CD4-positive, alpha-beta T cell (primary cell): ENCODE measurements at regions not wholly inside any gene's neighbourhood (a gene's known extent, or its start where the extent isn't known, plus 50 kb on each side); places are given as distances from the start of the nearest gene placed in this dataset.

Source experiments
- ATAC-seq: fragments of 200-7000 bp; cut with Tn5 transposase; one replicate; pipeline ENCODE4 v1.10.0; 2022; ENCODE audit warnings: mild to moderate bottlenecking; ENCODE audit not compliant: poor library complexity
- CTCF ChIA-PET: fragments of 350-600 bp; sonication (Branson Sonifier 250); formaldehyde crosslinking; loops from one replicate; lab custom pipeline; 2021; ENCODE audit warnings: antibody characterized with exemption, inconsistent platforms; lab: Charles Lee
- POLR2A ChIA-PET: fragments of 350-600 bp; sonication (Branson Sonifier 250); formaldehyde crosslinking; loops from one replicate; lab custom pipeline; 2021; ENCODE audit warnings: antibody characterized with exemption, inconsistent platforms; lab: Charles Lee
- DNase-seq, 14 experiments: peaks; one replicate each; pipeline ENCODE4 v3.0.0-alpha.2; 2013 to 2020; ENCODE audit warnings: mixed read lengths in 2 of 14
- H3K27ac ChIP-seq, 2 donors: one replicate each; pipeline versions ENCODE4 v1.5.1 to v1.7.0; 2013; ENCODE audit warnings: low read length in 2 of 2, low read depth in 1 of 2, mild to moderate bottlenecking in 1 of 2
- H3K27me3 ChIP-seq, 2 experiments: 1 replicate in 1 of 2; 2 replicates in 1 of 2; pipeline versions ENCODE4 v1.6.1 to v1.7.0; 2013; ENCODE audit warnings: low read length in 2 of 2, control low read depth in 1 of 2, mild to moderate bottlenecking in 1 of 2, moderate library complexity in 1 of 2; ENCODE audit not compliant: insufficient read depth in 2 of 2, control insufficient read depth in 1 of 2
- H3K36me3 ChIP-seq: one replicate; pipeline ENCODE4 v1.6.1; 2013; ENCODE audit warnings: low read length, control low read depth; ENCODE audit not compliant: insufficient read depth
- H3K4me1 ChIP-seq: one replicate; pipeline ENCODE4 v1.6.1; 2013; ENCODE audit warnings: low read length, control low read depth; ENCODE audit not compliant: insufficient read depth
- H3K4me3 ChIP-seq: one replicate; pipeline ENCODE4 v1.5.1; 2013; ENCODE audit warnings: mild to moderate bottlenecking, low read length, moderate library complexity
- H3K9me3 ChIP-seq, 2 experiments: 1 replicate in 1 of 2; 2 replicates in 1 of 2; pipeline versions ENCODE4 v1.6.1 to v1.7.0; 2013; ENCODE audit warnings: low read length in 2 of 2, mild to moderate bottlenecking in 2 of 2, control low read depth in 1 of 2, moderate library complexity in 1 of 2; ENCODE audit not compliant: control insufficient read depth in 1 of 2, insufficient read depth in 1 of 2
- H3K27ac Mint-ChIP-seq: one replicate; pipeline ENCODE4 v1.8.0; 2020; ENCODE audit warnings: mixed read lengths
- H3K27me3 Mint-ChIP-seq: one replicate; pipeline ENCODE4 v1.8.0; 2021; ENCODE audit warnings: mixed read lengths
- H3K36me3 Mint-ChIP-seq: one replicate; pipeline ENCODE4 v1.8.0; 2021; ENCODE audit warnings: low read depth, mixed read lengths
- H3K4me1 Mint-ChIP-seq: one replicate; pipeline ENCODE4 v1.8.0; 2021; ENCODE audit warnings: low read depth, mixed read lengths
- H3K4me3 Mint-ChIP-seq: one replicate; pipeline ENCODE4 v1.8.0; 2020; ENCODE audit warnings: mild to moderate bottlenecking, mixed read lengths
- H3K9me3 Mint-ChIP-seq: one replicate; pipeline ENCODE4 v1.8.0; 2020; ENCODE audit warnings: mixed read lengths
- CTCF ChIP-seq: fragments of 200-600 bp; IDR thresholded peaks from one replicate; pipeline ENCODE4 v1.8.0; 2022; ENCODE audit warnings: antibody characterized with exemption, mild to moderate bottlenecking
- intact Hi-C, 2 experiments: fragments of 100-400 bp; cut with DNase I in 1 of 2; cut with micrococcal nuclease in 1 of 2; formaldehyde crosslinking; loops; one replicate each; pipeline versions ENCODE4 v1.15.1 to v1.9.0; 2023 to 2025; cut with DNase I, micrococcal nuclease

GRCh38 chr10:98328640-98329039 lies 60.6 kb upstream of the LOXL4 start:
- Histone ChIP-seq H3K36me3 (no peaks in the 10 kb centered on the region), H3K9me3 (no peaks in the 10 kb centered on the region), H3K4me3 (no peak overlapping the region), H3K27ac (no peak overlapping the region), H3K27me3 (no peaks in the 10 kb centered on the region), H3K4me1 (no peaks in the 10 kb centered on the region)
- intact Hi-C loops, result no loop called here
- POLR2A ChIA-PET, result interaction anchor here (0.5 kb wide), 1 partner anchor 109 kb away, joined by 4 read pairs; no protein-coding TSS in a partner anchor
- no peak overlapping the region for H3K4me3 Mint-ChIP-seq
- ATAC-seq (no peak), DNase-seq (no peak)
- peaks cover 9% of the 10 kb centered on the region for H3K27me3 Mint-ChIP-seq
- H3K4me1 Mint-ChIP-seq, result no peaks in the 10 kb centered on the region
- no peaks in the 10 kb centered on the region for H3K36me3 Mint-ChIP-seq
- no peak for TF ChIP-seq CTCF
- CTCF ChIA-PET, result no interaction called here
- H3K9me3 Mint-ChIP-seq, result no peaks in the 10 kb centered on the region
- no peak overlapping the region for H3K27ac Mint-ChIP-seq

GRCh38 chr10:98328163-98328562 lies 60.2 kb upstream of the LOXL4 start:
- Histone ChIP-seq H3K9me3 (no peaks in the 10 kb centered on the region), H3K4me1 (no peaks in the 10 kb centered on the region), H3K27ac (no peak overlapping the region), H3K4me3 (no peak overlapping the region), H3K36me3 (no peaks in the 10 kb centered on the region), H3K27me3 (no peaks in the 10 kb centered on the region)
- ATAC-seq (no peak), DNase-seq (no peak)
- TF ChIP-seq CTCF, result no peak
- no peaks in the 10 kb centered on the region for H3K36me3 Mint-ChIP-seq
- ChIA-PET CTCF (no interaction called here), POLR2A (no interaction called here)
- peaks cover 9% of the 10 kb centered on the region for H3K27me3 Mint-ChIP-seq
- no peaks in the 10 kb centered on the region for H3K9me3 Mint-ChIP-seq
- intact Hi-C loops, result no loop called here
- no peak overlapping the region for H3K27ac Mint-ChIP-seq
- no peaks in the 10 kb centered on the region for H3K4me1 Mint-ChIP-seq
- H3K4me3 Mint-ChIP-seq, result no peak overlapping the region

- no peak overlapping the region for H3K27ac ChIP-seq
- ATAC-seq (no peak), DNase-seq (no peak)
- TF ChIP-seq CTCF, result no peak
- ChIA-PET CTCF (no interaction called here), POLR2A (no interaction called here)
- Mint-ChIP-seq H3K27ac (no peak overlapping the region), H3K4me3 (no peak overlapping the region), H3K36me3 (no peaks in the 10 kb centered on the region), H3K27me3 (peaks cover 14% of the 10 kb centered on the region), H3K9me3 (no peaks in the 10 kb centered on the region), H3K4me1 (no peaks in the 10 kb centered on the region)
- H3K4me1 ChIP-seq, result no peaks in the 10 kb centered on the region
- intact Hi-C loops, result no loop called here
- H3K36me3 ChIP-seq, result no peaks in the 10 kb centered on the region
- H3K27me3 ChIP-seq, result no peaks in the 10 kb centered on the region
- H3K4me3 ChIP-seq, result no peak overlapping the region
- no peaks in the 10 kb centered on the region for H3K9me3 ChIP-seq
Measured at GRCh38 chr10:98326621-98327027, 58.6 kb upstream of the LOXL4 start.
